HG03095 (cell line): ENCODE measurements at regions not wholly inside any gene's neighbourhood (a gene's known extent, or its start where the extent isn't known, plus 50 kb on each side); places are given as distances from the start of the nearest gene placed in this dataset.

Experiments
- ATAC-seq: cut with Tn5 transposase; IDR thresholded peaks from one replicate; pipeline ENCODE4 v1.9.1; 2021; ENCODE audit warnings: moderate library complexity; ENCODE audit not compliant: unreplicated experiment

- ATAC-seq, result no peak
Observed at GRCh38 chr4:136709897-136710296, 822.4 kb downstream of the PCDH18 start.

- ATAC-seq, result no peak
Observed at GRCh38 chr4:136706942-136707341, 825.4 kb downstream of the PCDH18 start.

GRCh38 chr4:136699905-136700304 lies 832.4 kb downstream of the PCDH18 start:
- no peak for ATAC-seq

- no peak for ATAC-seq
Observed at GRCh38 chr4:136691607-136692006, 840.7 kb downstream of the PCDH18 start.

GRCh38 chr4:136690360-136690759 lies 841.9 kb downstream of the PCDH18 start:
- ATAC-seq, result no peak

GRCh38 chr4:136687596-136687995 lies 844.7 kb downstream of the PCDH18 start:
- ATAC-seq, result no peak

- ATAC-seq, result no peak
Observed at GRCh38 chr4:136687118-136687517, 845.2 kb downstream of the PCDH18 start.

GRCh38 chr4:136680761-136681160 lies 851.5 kb downstream of the PCDH18 start:
- no peak for ATAC-seq

GRCh38 chr4:136680271-136680670 lies 852.0 kb downstream of the PCDH18 start:
- no peak for ATAC-seq

- ATAC-seq, result no peak
Observed at GRCh38 chr4:136670265-136670664, 862.0 kb downstream of the PCDH18 start.

- no peak for ATAC-seq
Observed at GRCh38 chr4:136664988-136665387, 867.3 kb downstream of the PCDH18 start.

GRCh38 chr4:136662539-136662938 lies 869.8 kb downstream of the PCDH18 start:
- ATAC-seq, result no peak

- ATAC-seq, result no peak
Observed at GRCh38 chr4:136653640-136654406, 878.5 kb downstream of the PCDH18 start.

- no peak for ATAC-seq
Observed at GRCh38 chr4:136651932-136652331, 880.4 kb downstream of the PCDH18 start.

GRCh38 chr4:136651278-136651667 lies 881.0 kb downstream of the PCDH18 start:
- ATAC-seq, result no peak

GRCh38 chr4:136650541-136651277 lies 881.6 kb downstream of the PCDH18 start:
- no peak for ATAC-seq

- ATAC-seq, result no peak
Observed at GRCh38 chr4:136644279-136644678, 888.0 kb downstream of the PCDH18 start.

- ATAC-seq, result no peak
Observed at GRCh38 chr4:136643416-136643815, 888.9 kb downstream of the PCDH18 start.

- ATAC-seq, result no peak
Observed at GRCh38 chr4:136637071-136637777, 895.1 kb downstream of the PCDH18 start.

- no peak for ATAC-seq
Observed at GRCh38 chr4:136636155-136636554, 896.1 kb downstream of the PCDH18 start.

- no peak for ATAC-seq
Observed at GRCh38 chr4:136634121-136634520, 898.2 kb downstream of the PCDH18 start.

- ATAC-seq, result no peak
Observed at GRCh38 chr4:136599890-136600289, 932.4 kb downstream of the PCDH18 start.
